ENCODE measurements at regions not wholly inside any gene's neighbourhood (a gene's known extent, or its start where the extent isn't known, plus 50 kb on each side); places are given as distances from the start of the nearest gene placed in this dataset.
"Not testable (repeated sequence)": the region's sequence is repeated elsewhere in the genome, so short reads cannot be mapped to it uniquely, and the experiment has no call there.

- H3K36me3 ChIP-seq, result no peaks in the 10 kb centered on the region
- no peak for TF ChIP-seq CTCF (IDR thresholded peaks at IDR 0.05)
- no peak for TF ChIP-seq POLR2A (IDR thresholded peaks at IDR 0.05)
- no peaks in the 10 kb centered on the region for H3K9me3 ChIP-seq
- DNase-seq, result no peak
- no peaks in the 10 kb centered on the region for H3K27me3 ChIP-seq
- no peak overlapping the region for H3K27ac ChIP-seq
- H3K4me3 ChIP-seq, result no peak overlapping the region
- H3K4me1 ChIP-seq, result no peaks in the 10 kb centered on the region
These were observed 120.5 kb downstream of the SHANK2 start for GRCh38 chr11:71131861-71132260.

GRCh38 chr11:71130106-71130505, 122.3 kb downstream of the SHANK2 start:
- H3K4me3 ChIP-seq, result no peak overlapping the region
- no peaks in the 10 kb centered on the region for H3K27me3 ChIP-seq
- H3K9me3 ChIP-seq, result no peaks in the 10 kb centered on the region
- no peak for DNase-seq
- no peak overlapping the region for H3K27ac ChIP-seq
- no peaks in the 10 kb centered on the region for H3K36me3 ChIP-seq
- TF ChIP-seq CTCF (IDR thresholded peaks at IDR 0.05) (no peak), POLR2A (IDR thresholded peaks at IDR 0.05) (no peak)
- no peaks in the 10 kb centered on the region for H3K4me1 ChIP-seq

- no peaks in the 10 kb centered on the region for H3K27me3 ChIP-seq
- no peaks in the 10 kb centered on the region for H3K36me3 ChIP-seq
- no peak overlapping the region for H3K27ac ChIP-seq
- H3K4me3 ChIP-seq, result no peak overlapping the region
- TF ChIP-seq POLR2A (IDR thresholded peaks at IDR 0.05) (no peak), CTCF (IDR thresholded peaks at IDR 0.05) (no peak)
- H3K9me3 ChIP-seq, result no peaks in the 10 kb centered on the region
- no peaks in the 10 kb centered on the region for H3K4me1 ChIP-seq
- no peak for DNase-seq
These were observed 122.8 kb downstream of the SHANK2 start for GRCh38 chr11:71129624-71130023.

GRCh38 chr11:71127806-71128205, 124.6 kb downstream of the SHANK2 start:
- DNase-seq, result no peak
- H3K27ac ChIP-seq, result no peak overlapping the region
- no peaks in the 10 kb centered on the region for H3K36me3 ChIP-seq
- H3K4me1 ChIP-seq, result no peaks in the 10 kb centered on the region
- H3K4me3 ChIP-seq, result no peak overlapping the region
- no peak for TF ChIP-seq POLR2A (IDR thresholded peaks at IDR 0.05)
- no peak for TF ChIP-seq CTCF (IDR thresholded peaks at IDR 0.05)
- no peaks in the 10 kb centered on the region for H3K9me3 ChIP-seq
- H3K27me3 ChIP-seq, result no peaks in the 10 kb centered on the region

- H3K27me3 ChIP-seq, DNase-seq, H3K27ac ChIP-seq, H3K4me3 ChIP-seq, H3K36me3 ChIP-seq, H3K9me3 ChIP-seq, H3K4me1 ChIP-seq: not testable (repeated sequence)
These were observed 126.0 kb downstream of the SHANK2 start for GRCh38 chr11:71126401-71126800.

GRCh38 chr11:71125150-71125549, 127.2 kb downstream of the SHANK2 start:
- Histone ChIP-seq H3K27ac (no peak overlapping the region), H3K4me3 (no peak overlapping the region), H3K36me3 (no peaks in the 10 kb centered on the region), H3K9me3 (no peaks in the 10 kb centered on the region), H3K27me3 (no peaks in the 10 kb centered on the region), H3K4me1 (no peaks in the 10 kb centered on the region)
- no peak for TF ChIP-seq CTCF (IDR thresholded peaks at IDR 0.05)
- TF ChIP-seq POLR2A (IDR thresholded peaks at IDR 0.05), result no peak
- no peak for DNase-seq
